Body of pancreas (tissue), 4 donors: ENCODE measurements at regions not wholly inside any gene's neighbourhood (a gene's known extent, or its start where the extent isn't known, plus 50 kb on each side); places are given as distances from the start of the nearest gene placed in this dataset.

Source experiments
- ATAC-seq: fragments of 150-250 bp; one replicate; pipeline ENCODE4 v1.9.1; 2016
- DNase-seq, 4 donors: peaks; one replicate each; pipeline ENCODE4 v3.0.0-alpha.2; 2019
- H3K27ac ChIP-seq, 4 donors: fragments of 200-600 bp; sonication (generic); 1 replicate in 3 of 4; 2 replicates in 1 of 4; pipeline versions ENCODE4 v1.5.1 to v1.6.1; 2016 to 2019; ENCODE audit warnings: mild to moderate bottlenecking in 1 of 4, mixed read lengths in 1 of 4, moderate library complexity in 1 of 4
- H3K27me3 ChIP-seq, 2 donors: fragments of 200-600 bp; sonication (generic); one replicate each; pipeline ENCODE4 v1.6.0; 2016; ENCODE audit warnings: mild to moderate bottlenecking in 1 of 2
- H3K36me3 ChIP-seq, 2 donors: fragments of 200-600 bp; sonication (generic); replicated peaks in 1 of 2; 2 replicates each; pipeline ENCODE4 v1.5.1; 2016; ENCODE audit warnings: low read depth in 2 of 2; ENCODE audit not compliant: insufficient read depth in 1 of 2
- H3K4me1 ChIP-seq: fragments of 200-600 bp; sonication (generic); one replicate; pipeline ENCODE4 v1.6.0; 2016
- H3K4me3 ChIP-seq, 2 donors: fragments of 200-600 bp; sonication (generic); 1 replicate in 1 of 2; 2 replicates in 1 of 2; pipeline ENCODE4 v1.5.1; 2016 to 2019
- H3K9me3 ChIP-seq, 3 donors: fragments of 200-600 bp; sonication (generic); 1 replicate in 2 of 3; 2 replicates in 1 of 3; pipeline ENCODE4 v1.5.1; 2016
- CTCF ChIP-seq, 7 experiments: fragments of 450-650 bp in 4 of 7; fragments of 200-600 bp in 3 of 7; sonication (generic) in 3 of 7; IDR thresholded peaks; one replicate each; pipeline ENCODE4 v1.5.1; 2016 to 2019; ENCODE audit warnings: antibody characterized with exemption in 7 of 7
- POLR2A ChIP-seq, 3 donors: fragments of 450-650 bp; IDR thresholded peaks; one replicate each; pipeline ENCODE4 v1.6.1; 2016; ENCODE audit warnings: antibody characterized with exemption in 3 of 3, mild to moderate bottlenecking in 2 of 3
- WGBS, 2 donors: methylation state at CpG; one replicate each; pipeline ENCODE4 v1.1.5; 2017; 5-methylcytosine and 5-hydroxymethylcytosine counted together
- intact Hi-C: fragments of 100-400 bp; cut with DNase I; formaldehyde crosslinking; loops from one replicate; pipeline ENCODE4 v1.15.1; 2023

- Histone ChIP-seq H3K4me3 (no peak overlapping the region), H3K27ac (peak overlapping the region; percentile 65 to 85 (median 78)), H3K9me3 (no peaks in the 10 kb centered on the region), H3K36me3 (no peaks in the 10 kb centered on the region), H3K27me3 (no peaks in the 10 kb centered on the region), H3K4me1 (peaks cover 15% of the 10 kb centered on the region)
- ATAC-seq (peak; percentile 99), DNase-seq (peak; percentile 95 to 98 (median 96))
- WGBS, 2 donors: 3% methylated on average over 8 to 10 of the region's 10 CpGs
- TF ChIP-seq POLR2A (IDR thresholded peaks at IDR 0.05) (no peak), CTCF (IDR thresholded peaks at IDR 0.05) (no peak)
- intact Hi-C loops: no loop called here
Measured at GRCh38 chr12:116358893-116359761, 81.6 kb upstream of the MED13L start.

GRCh38 chr12:116360579-116361413, 83.3 kb upstream of the MED13L start:
- no peak overlapping the region for H3K27ac ChIP-seq
- 81 to 85% methylated on average over 6 of the region's 6 CpGs for WGBS, 2 donors
- H3K36me3 ChIP-seq: no peaks in the 10 kb centered on the region
- ATAC-seq: no peak
- intact Hi-C loops: no loop called here
- H3K9me3 ChIP-seq: no peaks in the 10 kb centered on the region
- peaks cover 18% of the 10 kb centered on the region for H3K4me1 ChIP-seq
- DNase-seq: peak in 1 of 4 donors; percentile 23
- no peak overlapping the region for H3K4me3 ChIP-seq
- no peak for TF ChIP-seq CTCF (IDR thresholded peaks at IDR 0.05)
- TF ChIP-seq POLR2A (IDR thresholded peaks at IDR 0.05): no peak
- H3K27me3 ChIP-seq: no peaks in the 10 kb centered on the region

- Histone ChIP-seq H3K27ac (no peak overlapping the region), H3K9me3 (no peaks in the 10 kb centered on the region), H3K4me3 (no peak overlapping the region), H3K27me3 (no peaks in the 10 kb centered on the region), H3K4me1 (peaks cover 26% of the 10 kb centered on the region), H3K36me3 (no peaks in the 10 kb centered on the region)
- WGBS, 2 donors: 78 to 85% methylated on average over 13 to 17 of the region's 19 CpGs
- intact Hi-C loops: no loop called here
- ATAC-seq (no peak), DNase-seq (no peak)
- TF ChIP-seq POLR2A (IDR thresholded peaks at IDR 0.05) (no peak), CTCF (IDR thresholded peaks at IDR 0.05) (no peak)
Measured at GRCh38 chr12:116361414-116362223, 84.1 kb upstream of the MED13L start.

GRCh38 chr12:116365114-116365513, 87.6 kb upstream of the MED13L start:
- WGBS, 2 donors: 71 to 77% methylated on average over 2 of the region's 2 CpGs
- TF ChIP-seq CTCF (IDR thresholded peaks at IDR 0.05) (no peak), POLR2A (IDR thresholded peaks at IDR 0.05) (no peak)
- Histone ChIP-seq H3K4me3 (no peak overlapping the region), H3K9me3 (no peaks in the 10 kb centered on the region), H3K4me1 (peaks cover 36% of the 10 kb centered on the region), H3K27me3 (no peaks in the 10 kb centered on the region), H3K27ac (no peak overlapping the region), H3K36me3 (no peaks in the 10 kb centered on the region)
- intact Hi-C loops: no loop called here
- ATAC-seq (no peak), DNase-seq (no peak)
